ENCODE measurements at regions not wholly inside any gene's neighbourhood (a gene's known extent, or its start where the extent isn't known, plus 50 kb on each side); places are given as distances from the start of the nearest gene placed in this dataset.

DNA sequence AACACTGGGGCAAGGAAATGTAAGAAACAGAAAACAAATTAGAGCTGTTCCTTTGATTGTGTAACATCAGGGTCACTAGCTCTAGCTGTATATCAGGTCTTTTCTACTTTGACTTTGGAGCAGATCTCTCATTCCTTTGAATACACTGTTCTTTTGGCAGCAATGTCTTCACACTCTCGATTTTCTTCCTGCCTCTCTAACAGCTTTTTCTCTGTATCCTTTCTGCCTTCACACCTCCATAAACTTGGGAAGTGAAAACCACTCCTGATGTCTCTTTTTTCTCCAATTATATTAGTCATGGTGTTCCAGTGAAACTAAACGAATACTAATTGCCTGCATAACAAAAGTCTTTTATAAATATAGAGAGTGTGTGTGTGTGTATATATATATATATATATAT lies 1458.0 kb downstream of the NCAM2 start:
- TF ChIP-seq, protein P1, sequence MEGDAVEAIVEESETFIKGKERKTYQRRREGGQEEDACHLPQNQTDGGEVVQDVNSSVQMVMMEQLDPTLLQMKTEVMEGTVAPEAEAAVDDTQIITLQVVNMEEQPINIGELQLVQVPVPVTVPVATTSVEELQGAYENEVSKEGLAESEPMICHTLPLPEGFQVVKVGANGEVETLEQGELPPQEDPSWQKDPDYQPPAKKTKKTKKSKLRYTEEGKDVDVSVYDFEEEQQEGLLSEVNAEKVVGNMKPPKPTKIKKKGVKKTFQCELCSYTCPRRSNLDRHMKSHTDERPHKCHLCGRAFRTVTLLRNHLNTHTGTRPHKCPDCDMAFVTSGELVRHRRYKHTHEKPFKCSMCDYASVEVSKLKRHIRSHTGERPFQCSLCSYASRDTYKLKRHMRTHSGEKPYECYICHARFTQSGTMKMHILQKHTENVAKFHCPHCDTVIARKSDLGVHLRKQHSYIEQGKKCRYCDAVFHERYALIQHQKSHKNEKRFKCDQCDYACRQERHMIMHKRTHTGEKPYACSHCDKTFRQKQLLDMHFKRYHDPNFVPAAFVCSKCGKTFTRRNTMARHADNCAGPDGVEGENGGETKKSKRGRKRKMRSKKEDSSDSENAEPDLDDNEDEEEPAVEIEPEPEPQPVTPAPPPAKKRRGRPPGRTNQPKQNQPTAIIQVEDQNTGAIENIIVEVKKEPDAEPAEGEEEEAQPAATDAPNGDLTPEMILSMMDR (IDR thresholded peaks at IDR 0.05): no peak
- no peak for TF ChIP-seq POLR2A (IDR thresholded peaks at IDR 0.05)
